ENCODE measurements at regions not wholly inside any gene's neighbourhood (a gene's known extent, or its start where the extent isn't known, plus 50 kb on each side); places are given as distances from the start of the nearest gene placed in this dataset.

DNA sequence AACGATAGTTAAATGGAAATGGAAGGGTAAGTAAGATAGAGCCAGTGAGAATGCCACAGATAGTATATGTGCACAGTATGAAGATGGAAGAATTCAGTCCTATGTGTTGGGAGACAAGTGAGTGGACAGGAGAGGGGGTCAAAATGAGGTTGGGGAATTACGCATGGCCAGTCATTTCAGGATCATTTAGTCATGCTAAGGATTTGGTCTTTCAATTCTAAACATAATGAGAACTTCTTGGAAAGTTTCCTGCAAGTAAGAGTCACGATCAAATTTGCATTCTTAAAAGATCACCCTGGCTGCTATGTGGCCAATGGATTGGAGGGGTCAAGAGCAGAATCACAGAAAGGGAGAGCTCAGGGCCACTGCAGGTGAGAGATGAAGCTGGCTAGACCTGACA is 64.0 kb upstream of the KCNK2 start:
- TF ChIP-seq POLR2A (IDR thresholded peaks at IDR 0.05) (no peak), POLR2AphosphoS5 (IDR thresholded peaks at IDR 0.05) (no peak)
- TF ChIP-seq, protein P1, sequence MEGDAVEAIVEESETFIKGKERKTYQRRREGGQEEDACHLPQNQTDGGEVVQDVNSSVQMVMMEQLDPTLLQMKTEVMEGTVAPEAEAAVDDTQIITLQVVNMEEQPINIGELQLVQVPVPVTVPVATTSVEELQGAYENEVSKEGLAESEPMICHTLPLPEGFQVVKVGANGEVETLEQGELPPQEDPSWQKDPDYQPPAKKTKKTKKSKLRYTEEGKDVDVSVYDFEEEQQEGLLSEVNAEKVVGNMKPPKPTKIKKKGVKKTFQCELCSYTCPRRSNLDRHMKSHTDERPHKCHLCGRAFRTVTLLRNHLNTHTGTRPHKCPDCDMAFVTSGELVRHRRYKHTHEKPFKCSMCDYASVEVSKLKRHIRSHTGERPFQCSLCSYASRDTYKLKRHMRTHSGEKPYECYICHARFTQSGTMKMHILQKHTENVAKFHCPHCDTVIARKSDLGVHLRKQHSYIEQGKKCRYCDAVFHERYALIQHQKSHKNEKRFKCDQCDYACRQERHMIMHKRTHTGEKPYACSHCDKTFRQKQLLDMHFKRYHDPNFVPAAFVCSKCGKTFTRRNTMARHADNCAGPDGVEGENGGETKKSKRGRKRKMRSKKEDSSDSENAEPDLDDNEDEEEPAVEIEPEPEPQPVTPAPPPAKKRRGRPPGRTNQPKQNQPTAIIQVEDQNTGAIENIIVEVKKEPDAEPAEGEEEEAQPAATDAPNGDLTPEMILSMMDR (IDR thresholded peaks at IDR 0.05), result no peak

Data from prostate gland (tissue), 2 donors.